HepG2 (cell line): ENCODE measurements at regions not wholly inside any gene's neighbourhood (a gene's known extent, or its start where the extent isn't known, plus 50 kb on each side); places are given as distances from the start of the nearest gene placed in this dataset.

Experiments used
- CCAR2 ChIP-seq: fragments of 200-400 bp; formaldehyde crosslinking; optimal IDR thresholded peaks from 2 replicates; pipeline ENCODE3; 2018; ENCODE audit warnings: low read depth, mild to moderate bottlenecking, low read length, moderate library complexity
- CEBPB ChIP-seq: IDR thresholded peaks from 2 replicates; pipeline ENCODE4 v1.6.1; 2011; ENCODE audit warnings: low read depth, low read length, improper control_type of control experiment, borderline replicate concordance
- CENPT ChIP-seq: sonication (generic); formaldehyde crosslinking; IDR thresholded peaks from 2 replicates; pipeline ENCODE4 v1.8.0; 2022; ENCODE audit warnings: low read depth, mild to moderate bottlenecking, moderate library complexity, missing genetic modification reagents
- EHMT2 ChIP-seq: fragments of 200-600 bp; sonication (generic); IDR thresholded peaks from 2 replicates; pipeline ENCODE4 v1.7.0; 2017; ENCODE audit warnings: antibody characterized with exemption, low read depth, low read length, borderline replicate concordance
- EP300 ChIP-seq, 3 experiments: sonication (generic) in 1 of 3; formaldehyde crosslinking in 1 of 3; IDR thresholded peaks; 2 replicates each; pipeline versions ENCODE4 v1.5.1 to v1.6.1; 2011 to 2020; ENCODE audit warnings: low read depth in 2 of 3, low read length in 2 of 3, borderline replicate concordance in 1 of 3, improper control_type of control experiment in 1 of 3, mild to moderate bottlenecking in 1 of 3, missing genetic modification reagents in 1 of 3, moderate library complexity in 1 of 3
- FOXK1 ChIP-seq: sonication (generic); formaldehyde crosslinking; IDR thresholded peaks from 2 replicates; pipeline ENCODE4 v1.4.0; 2020; ENCODE audit warnings: low read depth, missing genetic modification reagents, borderline replicate concordance
- KLF13 ChIP-seq: sonication (generic); formaldehyde crosslinking; IDR thresholded peaks from 2 replicates; pipeline ENCODE4 v1.4.0; 2020; ENCODE audit warnings: mild to moderate bottlenecking, missing genetic modification reagents
- LCORL ChIP-seq, 2 experiments: fragments of 450-650 bp in 1 of 2; sonication (generic) in 1 of 2; formaldehyde crosslinking in 1 of 2; IDR thresholded peaks; 2 replicates each; pipeline versions ENCODE4 v1.5.0 to v1.6.1; 2017 to 2020; ENCODE audit warnings: antibody characterized with exemption in 1 of 2, missing genetic modification reagents in 1 of 2
- NFKBIZ ChIP-seq: IDR thresholded peaks from 2 replicates; pipeline ENCODE4 v1.6.1; 2018; ENCODE audit warnings: missing genetic modification reagents, missing compliant biosample characterization
- PITX1 ChIP-seq: sonication (generic); formaldehyde crosslinking; IDR thresholded peaks from 2 replicates; pipeline ENCODE4 v1.5.1; 2020; ENCODE audit warnings: mild to moderate bottlenecking, missing genetic modification reagents
- RFX1 ChIP-seq: fragments of 450-650 bp; IDR thresholded peaks from 2 replicates; pipeline ENCODE4 v1.6.1; 2017
- STAG1 ChIP-seq: sonication (generic); formaldehyde crosslinking; IDR thresholded peaks from 2 replicates; pipeline ENCODE4 v1.4.0; 2020; ENCODE audit warnings: missing genetic modification reagents
- SYNCRIP ChIP-seq: fragments of 200-400 bp; formaldehyde crosslinking; IDR thresholded peaks from 2 replicates; pipeline ENCODE4 v1.6.1; 2018; ENCODE audit warnings: mild to moderate bottlenecking, low read depth, low read length; ENCODE audit not compliant: insufficient read depth
- ZC3H4 ChIP-seq: sonication (generic); formaldehyde crosslinking; IDR thresholded peaks from 2 replicates; pipeline ENCODE4 v1.4.0; 2020; ENCODE audit warnings: missing genetic modification reagents, borderline replicate concordance
- ZFP41 ChIP-seq: sonication (generic); formaldehyde crosslinking; IDR thresholded peaks from 2 replicates; pipeline ENCODE4 v1.4.0; 2020; ENCODE audit warnings: mild to moderate bottlenecking, missing genetic modification reagents, borderline replicate concordance
- ZFYVE20 ChIP-seq: sonication (generic); formaldehyde crosslinking; IDR thresholded peaks from 2 replicates; pipeline ENCODE4 v1.8.0; 2023; ENCODE audit warnings: low read depth, mild to moderate bottlenecking, moderate library complexity, missing genetic modification reagents, borderline replicate concordance
- ZNF232 ChIP-seq: sonication (generic); formaldehyde crosslinking; IDR thresholded peaks from 2 replicates; pipeline ENCODE4 v1.4.0; 2020; ENCODE audit warnings: missing genetic modification reagents, borderline replicate concordance
- ZNF446 ChIP-seq: sonication (generic); formaldehyde crosslinking; IDR thresholded peaks from 2 replicates; pipeline ENCODE4 v1.5.0; 2020; ENCODE audit warnings: mild to moderate bottlenecking, missing genetic modification reagents
- TF ChIP-seq, protein P1 (sequence below): sonication (generic); formaldehyde crosslinking; IDR thresholded peaks from 2 replicates; pipeline ENCODE4 v1.5.0; 2020; ENCODE audit warnings: missing genetic modification reagents, mild to moderate bottlenecking, borderline replicate concordance
- TF ChIP-seq, protein P2 (sequence below): sonication (generic); formaldehyde crosslinking; IDR thresholded peaks from 2 replicates; pipeline ENCODE4 v1.8.0; 2023; ENCODE audit warnings: mild to moderate bottlenecking, missing genetic modification reagents
- TF ChIP-seq, protein P3 (sequence below): IDR thresholded peaks from 2 replicates; pipeline ENCODE4 v1.4.0; 2020; ENCODE audit warnings: mild to moderate bottlenecking, missing genetic modification reagents
- TF ChIP-seq, protein P4 (sequence below): sonication (generic); formaldehyde crosslinking; IDR thresholded peaks from 2 replicates; pipeline ENCODE4 v1.5.0; 2020; ENCODE audit warnings: missing genetic modification reagents

DNA sequence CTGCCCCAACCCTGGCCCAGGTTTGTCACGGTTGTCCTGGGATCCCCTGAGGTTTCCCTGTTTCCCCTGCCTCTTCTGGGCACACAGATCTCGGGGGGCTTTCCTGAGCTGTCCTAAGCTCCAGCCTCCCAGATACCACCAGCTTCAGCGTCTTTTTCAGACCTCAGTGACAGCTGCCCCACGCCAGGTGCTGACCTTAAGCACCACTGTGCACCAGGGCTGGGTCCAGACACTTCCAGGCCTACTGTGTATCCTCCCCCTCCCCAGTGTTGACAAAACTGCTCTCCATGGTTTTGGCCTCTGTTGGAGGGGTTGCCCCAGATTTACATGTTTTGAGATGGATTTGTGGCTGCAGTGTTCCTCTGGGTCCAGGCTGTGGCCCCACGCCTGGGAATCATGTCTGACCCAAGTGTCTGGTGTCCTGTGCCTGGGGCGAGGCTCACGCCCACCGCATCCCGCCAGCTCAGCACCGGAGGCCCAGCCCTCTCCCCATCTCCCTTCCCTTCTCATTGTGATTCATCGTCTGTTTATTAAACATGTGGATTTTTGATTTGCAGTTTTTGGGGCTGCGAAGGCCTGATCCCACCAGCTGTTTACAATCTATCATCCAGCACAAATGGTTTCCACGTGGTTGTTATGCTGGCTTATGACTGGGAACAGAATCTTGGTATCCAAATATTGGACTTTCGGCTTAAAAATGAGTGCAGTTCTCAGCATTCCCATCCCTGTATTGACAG is 82.1 kb downstream of the METRNL start (continued):
- TF ChIP-seq STAG1 (no peak), CENPT (CRISPR knock-in tag) (no peak), CEBPB (no peak), FOXK1 (peak; percentile 49; the same call in 1 of the 2 replicates), KLF13 (CRISPR knock-in tag) (0 out of 2 replicates have a peak, but pooled peaks have one; percentile 71), ZFYVE20 (CRISPR knock-in tag) (no peak), CCAR2 (no peak), ZFP41 (CRISPR knock-in tag) (no peak), NFKBIZ (CRISPR knock-in tag) (peak; percentile 89), PITX1 (CRISPR knock-in tag) (no peak), RFX1 (no peak), ZNF232 (no peak), SYNCRIP (no peak), ZNF446 (no peak), LCORL (IDR thresholded peaks at IDR 0.05) (no peak), LCORL (CRISPR knock-in tag; IDR thresholded peaks at IDR 0.05) (peak; percentile 52; the same call in 1 of the 2 replicates), EHMT2 (no peak), EP300 (IDR thresholded peaks at IDR 0.05; ENCODE audit: low read depth in 2 of 2, low read length in 2 of 2) (0 out of 4 replicates have a peak, but pooled peaks of 1 of the 2 experiments have one; percentile 12), EP300 (CRISPR knock-in tag; IDR thresholded peaks at IDR 0.05; ENCODE audit: borderline replicate concordance) (no peak), ZC3H4 (no peak)
- TF ChIP-seq, protein P1, sequence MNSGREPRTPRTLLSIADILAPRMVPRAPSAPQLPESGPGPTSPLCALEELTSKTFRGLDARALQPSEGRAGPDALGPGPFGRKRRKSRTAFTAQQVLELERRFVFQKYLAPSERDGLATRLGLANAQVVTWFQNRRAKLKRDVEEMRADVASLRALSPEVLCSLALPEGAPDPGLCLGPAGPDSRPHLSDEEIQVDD (CRISPR knock-in tag): no peak
- TF ChIP-seq, protein P2, sequence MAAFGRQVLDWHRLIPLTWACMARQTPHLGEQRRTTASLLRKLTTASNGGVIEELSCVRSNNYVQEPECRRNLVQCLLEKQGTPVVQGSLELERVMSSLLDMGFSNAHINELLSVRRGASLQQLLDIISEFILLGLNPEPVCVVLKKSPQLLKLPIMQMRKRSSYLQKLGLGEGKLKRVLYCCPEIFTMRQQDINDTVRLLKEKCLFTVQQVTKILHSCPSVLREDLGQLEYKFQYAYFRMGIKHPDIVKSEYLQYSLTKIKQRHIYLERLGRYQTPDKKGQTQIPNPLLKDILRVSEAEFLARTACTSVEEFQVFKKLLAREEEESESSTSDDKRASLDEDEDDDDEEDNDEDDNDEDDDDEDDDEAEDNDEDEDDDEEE (CRISPR knock-in tag): no peak
- TF ChIP-seq, protein P3, sequence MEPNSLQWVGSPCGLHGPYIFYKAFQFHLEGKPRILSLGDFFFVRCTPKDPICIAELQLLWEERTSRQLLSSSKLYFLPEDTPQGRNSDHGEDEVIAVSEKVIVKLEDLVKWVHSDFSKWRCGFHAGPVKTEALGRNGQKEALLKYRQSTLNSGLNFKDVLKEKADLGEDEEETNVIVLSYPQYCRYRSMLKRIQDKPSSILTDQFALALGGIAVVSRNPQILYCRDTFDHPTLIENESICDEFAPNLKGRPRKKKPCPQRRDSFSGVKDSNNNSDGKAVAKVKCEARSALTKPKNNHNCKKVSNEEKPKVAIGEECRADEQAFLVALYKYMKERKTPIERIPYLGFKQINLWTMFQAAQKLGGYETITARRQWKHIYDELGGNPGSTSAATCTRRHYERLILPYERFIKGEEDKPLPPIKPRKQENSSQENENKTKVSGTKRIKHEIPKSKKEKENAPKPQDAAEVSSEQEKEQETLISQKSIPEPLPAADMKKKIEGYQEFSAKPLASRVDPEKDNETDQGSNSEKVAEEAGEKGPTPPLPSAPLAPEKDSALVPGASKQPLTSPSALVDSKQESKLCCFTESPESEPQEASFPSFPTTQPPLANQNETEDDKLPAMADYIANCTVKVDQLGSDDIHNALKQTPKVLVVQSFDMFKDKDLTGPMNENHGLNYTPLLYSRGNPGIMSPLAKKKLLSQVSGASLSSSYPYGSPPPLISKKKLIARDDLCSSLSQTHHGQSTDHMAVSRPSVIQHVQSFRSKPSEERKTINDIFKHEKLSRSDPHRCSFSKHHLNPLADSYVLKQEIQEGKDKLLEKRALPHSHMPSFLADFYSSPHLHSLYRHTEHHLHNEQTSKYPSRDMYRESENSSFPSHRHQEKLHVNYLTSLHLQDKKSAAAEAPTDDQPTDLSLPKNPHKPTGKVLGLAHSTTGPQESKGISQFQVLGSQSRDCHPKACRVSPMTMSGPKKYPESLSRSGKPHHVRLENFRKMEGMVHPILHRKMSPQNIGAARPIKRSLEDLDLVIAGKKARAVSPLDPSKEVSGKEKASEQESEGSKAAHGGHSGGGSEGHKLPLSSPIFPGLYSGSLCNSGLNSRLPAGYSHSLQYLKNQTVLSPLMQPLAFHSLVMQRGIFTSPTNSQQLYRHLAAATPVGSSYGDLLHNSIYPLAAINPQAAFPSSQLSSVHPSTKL (CRISPR knock-in tag): peak; percentile 26; the same call in 1 of the 2 replicates
- TF ChIP-seq, protein P4, sequence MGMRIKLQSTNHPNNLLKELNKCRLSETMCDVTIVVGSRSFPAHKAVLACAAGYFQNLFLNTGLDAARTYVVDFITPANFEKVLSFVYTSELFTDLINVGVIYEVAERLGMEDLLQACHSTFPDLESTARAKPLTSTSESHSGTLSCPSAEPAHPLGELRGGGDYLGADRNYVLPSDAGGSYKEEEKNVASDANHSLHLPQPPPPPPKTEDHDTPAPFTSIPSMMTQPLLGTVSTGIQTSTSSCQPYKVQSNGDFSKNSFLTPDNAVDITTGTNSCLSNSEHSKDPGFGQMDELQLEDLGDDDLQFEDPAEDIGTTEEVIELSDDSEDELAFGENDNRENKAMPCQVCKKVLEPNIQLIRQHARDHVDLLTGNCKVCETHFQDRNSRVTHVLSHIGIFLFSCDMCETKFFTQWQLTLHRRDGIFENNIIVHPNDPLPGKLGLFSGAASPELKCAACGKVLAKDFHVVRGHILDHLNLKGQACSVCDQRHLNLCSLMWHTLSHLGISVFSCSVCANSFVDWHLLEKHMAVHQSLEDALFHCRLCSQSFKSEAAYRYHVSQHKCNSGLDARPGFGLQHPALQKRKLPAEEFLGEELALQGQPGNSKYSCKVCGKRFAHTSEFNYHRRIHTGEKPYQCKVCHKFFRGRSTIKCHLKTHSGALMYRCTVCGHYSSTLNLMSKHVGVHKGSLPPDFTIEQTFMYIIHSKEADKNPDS: no peak
